ENCODE measurements at regions not wholly inside any gene's neighbourhood (a gene's known extent, or its start where the extent isn't known, plus 50 kb on each side); places are given as distances from the start of the nearest gene placed in this dataset.

DNA sequence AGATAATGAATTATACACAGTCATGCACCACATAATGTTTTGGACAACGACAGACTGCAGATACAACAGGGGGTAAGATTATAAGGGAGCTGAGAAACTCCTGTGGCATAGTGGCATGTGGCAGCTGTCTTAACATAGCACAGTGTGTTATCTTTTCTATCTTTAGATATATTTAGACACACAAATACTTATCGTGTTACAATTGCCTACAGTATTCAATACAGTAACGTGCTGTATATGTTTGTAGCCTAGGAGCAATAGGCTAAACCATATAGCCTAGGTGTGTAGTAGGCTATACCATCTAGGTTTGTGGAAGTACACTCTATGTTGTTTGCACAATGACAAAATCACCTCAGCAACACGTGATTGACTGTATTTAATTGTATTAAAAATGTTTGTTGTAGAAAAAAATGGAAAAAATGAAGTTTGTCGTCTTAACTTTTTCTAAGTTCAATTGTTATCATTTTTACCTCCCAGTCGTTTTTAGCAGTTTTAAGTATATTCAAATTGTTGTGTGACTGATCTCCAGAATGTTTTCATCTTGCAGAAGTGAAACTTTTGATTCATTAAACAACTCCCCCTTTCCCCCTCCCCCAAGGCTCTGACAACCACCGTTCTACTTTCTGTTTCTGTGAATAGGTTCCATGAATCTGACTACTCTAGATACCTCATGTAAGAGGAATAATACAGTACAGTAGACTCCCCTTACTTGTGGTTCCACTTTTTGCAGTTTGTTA is 351.0 kb upstream of the B3GALT2 start:
- FAIRE-seq = peak; percentile 89
- peak; percentile 12 for DNase-seq (ENCODE audit: insufficient read length, low spot score)

DNA sequence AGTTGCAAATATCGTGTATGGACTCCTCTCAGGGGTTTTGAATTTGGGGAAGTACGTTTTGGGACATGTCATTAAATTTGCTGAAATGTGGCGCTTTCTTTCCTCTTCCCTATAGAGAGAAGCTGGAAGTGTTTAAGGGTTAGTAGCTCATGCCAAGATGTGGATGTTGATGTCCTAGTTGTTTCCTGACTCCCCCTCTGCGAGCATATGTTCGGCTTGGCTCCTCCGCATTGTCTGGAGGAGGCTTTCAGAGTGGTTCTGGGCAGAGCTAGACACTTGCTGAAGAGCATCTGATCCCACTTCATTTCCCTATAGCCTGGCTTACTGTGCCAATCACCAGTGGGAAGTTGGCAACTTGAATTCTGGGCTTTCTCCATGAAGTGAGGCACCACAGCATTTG is 347.4 kb upstream of the B3GALT2 start:
- FAIRE-seq (no peak), DNase-seq (ENCODE audit: insufficient read length, low spot score) (no peak)

- DNase-seq (ENCODE audit: insufficient read length, low spot score) (no peak), FAIRE-seq (peak; percentile 58)
Measured at GRCh38 chr1:193525917-193526710, 339.7 kb upstream of the B3GALT2 start.

GRCh38 chr1:193525411-193525810 is 339.0 kb upstream of the B3GALT2 start:
- no peak for FAIRE-seq
- DNase-seq (ENCODE audit: insufficient read length, low spot score) = no peak

DNA sequence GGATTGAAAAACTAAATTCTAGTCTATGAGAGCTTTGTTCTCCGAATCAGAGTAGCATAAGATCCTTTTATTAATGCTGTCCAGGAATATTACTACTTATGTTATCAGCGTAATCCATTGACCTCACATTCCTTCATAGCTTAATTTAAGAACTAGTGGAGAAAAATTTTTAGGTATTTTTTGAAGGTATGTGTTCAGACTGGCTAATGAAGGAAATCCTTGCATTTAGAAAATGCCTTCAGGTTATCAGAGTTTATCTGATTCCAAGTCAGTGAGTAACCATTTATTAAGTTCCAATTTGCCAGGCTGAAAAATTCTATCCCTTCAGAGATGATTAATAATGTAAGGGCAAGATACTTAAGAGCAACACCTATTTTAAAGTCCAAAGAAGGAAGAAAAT is 338.2 kb upstream of the B3GALT2 start:
- DNase-seq (ENCODE audit: insufficient read length, low spot score) (no peak), FAIRE-seq (no peak)

- peak; percentile 47 for FAIRE-seq
- DNase-seq (ENCODE audit: insufficient read length, low spot score) = no peak
Measured at GRCh38 chr1:193524021-193524420, 337.6 kb upstream of the B3GALT2 start.

GRCh38 chr1:193520472-193520871 is 334.1 kb upstream of the B3GALT2 start:
- DNase-seq (ENCODE audit: insufficient read length, low spot score) (no peak), FAIRE-seq (no peak)

- DNase-seq (ENCODE audit: insufficient read length, low spot score) = no peak
- no peak for FAIRE-seq
Measured at GRCh38 chr1:193519922-193520321, 333.5 kb upstream of the B3GALT2 start.

GRCh38 chr1:193516755-193517388 is 330.5 kb upstream of the B3GALT2 start:
- DNase-seq (ENCODE audit: insufficient read length, low spot score) (no peak), FAIRE-seq (no peak)

- FAIRE-seq (no peak), DNase-seq (ENCODE audit: insufficient read length, low spot score) (no peak)
Measured at GRCh38 chr1:193514397-193514796, 328.0 kb upstream of the B3GALT2 start.

- DNase-seq (ENCODE audit: insufficient read length, low spot score) = no peak
- FAIRE-seq = no peak
Measured at GRCh38 chr1:193513032-193513431, 326.6 kb upstream of the B3GALT2 start.

DNA sequence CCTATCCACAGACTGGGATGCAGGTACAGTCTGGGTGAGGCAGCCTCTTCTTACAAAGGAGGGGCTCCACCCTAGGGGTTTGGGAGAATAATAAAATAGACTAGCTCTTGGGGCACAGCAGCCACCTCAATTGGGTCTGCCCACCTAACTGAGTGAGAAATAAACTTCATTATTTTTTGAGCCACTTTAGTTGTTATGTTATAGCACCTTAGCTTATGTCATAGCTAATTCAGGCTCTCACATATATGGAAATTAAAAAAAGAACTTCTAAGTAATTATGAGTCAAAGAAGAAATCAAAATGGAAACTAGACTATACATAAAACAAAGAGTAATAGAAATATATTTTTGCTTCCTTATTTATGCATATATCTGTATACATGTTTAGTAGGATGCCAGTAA is 318.5 kb upstream of the B3GALT2 start:
- no peak for DNase-seq (ENCODE audit: insufficient read length, low spot score)
- no peak for FAIRE-seq

GRCh38 chr1:193498088-193498655 is 311.8 kb upstream of the B3GALT2 start:
- FAIRE-seq = no peak
- no peak for DNase-seq (ENCODE audit: insufficient read length, low spot score)

GRCh38 chr1:193494368-193494767 is 308.0 kb upstream of the B3GALT2 start:
- no peak for FAIRE-seq
- no peak for DNase-seq (ENCODE audit: insufficient read length, low spot score)

GRCh38 chr1:193489191-193489590 is 302.8 kb upstream of the B3GALT2 start:
- DNase-seq (ENCODE audit: insufficient read length, low spot score) (no peak), FAIRE-seq (no peak)

DNA sequence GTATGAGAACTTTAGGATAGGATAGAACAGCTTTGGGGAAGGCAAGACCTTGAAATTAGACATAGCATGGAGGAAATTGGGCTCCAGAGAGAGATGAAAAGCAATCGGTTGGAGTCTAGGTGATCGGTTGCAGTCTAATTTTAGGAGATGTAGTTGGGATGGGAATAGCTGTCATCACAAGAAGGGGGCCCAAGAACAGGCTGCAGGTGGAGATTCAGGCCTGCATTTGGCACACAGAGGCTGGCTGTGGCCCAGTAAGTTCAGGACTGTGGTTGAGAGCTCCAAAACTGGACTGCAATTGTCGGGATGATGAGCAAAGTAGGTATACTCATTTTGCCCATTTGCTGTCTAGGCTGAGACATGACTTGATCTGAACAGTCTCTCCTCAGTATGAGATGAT is 301.3 kb upstream of the B3GALT2 start:
- FAIRE-seq (no peak), DNase-seq (ENCODE audit: insufficient read length, low spot score) (no peak)

DNA sequence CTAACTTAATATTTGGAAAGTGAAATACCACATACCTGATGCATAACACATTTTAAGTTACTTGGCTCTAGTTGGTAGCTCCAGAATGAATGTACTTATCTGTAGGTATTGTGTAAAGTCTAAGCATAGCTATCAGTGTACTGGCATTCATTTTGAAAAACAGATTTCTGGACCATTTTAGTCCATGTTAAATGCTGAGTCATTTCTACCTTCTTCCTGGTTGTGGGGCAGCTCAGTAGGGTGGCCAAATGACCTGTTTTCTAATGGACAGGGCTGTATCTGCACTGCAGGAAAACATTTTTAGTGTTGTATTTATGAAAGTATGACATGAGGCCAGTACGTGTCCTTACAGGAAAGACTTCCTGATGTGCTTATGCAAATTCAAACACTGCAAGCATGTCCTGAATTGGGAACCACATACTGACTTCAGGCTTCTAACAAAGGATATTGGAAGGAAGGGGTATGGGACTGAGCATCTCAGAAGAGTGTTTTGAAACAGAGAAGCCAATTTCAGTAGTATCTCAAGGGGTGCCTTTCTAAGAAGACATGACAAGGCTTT is 300.3 kb upstream of the B3GALT2 start:
- FAIRE-seq (no peak), DNase-seq (ENCODE audit: insufficient read length, low spot score) (no peak)

- DNase-seq (ENCODE audit: insufficient read length, low spot score) (no peak), FAIRE-seq (no peak)
Measured at GRCh38 chr1:193480755-193481154, 294.3 kb upstream of the B3GALT2 start.

- FAIRE-seq = peak; percentile 90
Measured at GRCh38 chr1:193479187-193479586, 292.8 kb upstream of the B3GALT2 start.

DNA sequence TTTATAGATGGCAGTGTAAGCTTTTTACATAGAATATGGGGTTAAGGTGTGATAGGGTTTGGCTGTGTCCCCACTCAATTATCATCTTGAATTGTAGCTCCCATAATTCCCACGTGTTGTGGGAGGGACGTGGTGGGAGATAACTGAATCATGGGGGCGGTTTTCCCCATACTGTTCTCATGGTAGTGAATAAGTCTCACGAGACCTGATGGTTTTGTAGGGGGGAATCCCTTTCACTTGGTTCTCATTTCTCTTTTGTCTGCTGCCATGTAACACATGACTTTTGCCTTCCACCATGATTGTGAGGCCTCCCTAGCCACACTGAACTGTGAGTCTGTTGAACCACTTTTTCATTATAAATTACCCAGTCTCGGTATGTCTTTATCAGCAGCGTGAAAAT is 290.3 kb upstream of the B3GALT2 start:
- DNase-seq (ENCODE audit: insufficient read length, low spot score) = no peak
- FAIRE-seq = no peak

More at GRCh38 chr1:193479187-193479586, 292.8 kb upstream of the B3GALT2 start:
- peak; percentile 37 for DNase-seq (ENCODE audit: insufficient read length, low spot score)

DNA sequence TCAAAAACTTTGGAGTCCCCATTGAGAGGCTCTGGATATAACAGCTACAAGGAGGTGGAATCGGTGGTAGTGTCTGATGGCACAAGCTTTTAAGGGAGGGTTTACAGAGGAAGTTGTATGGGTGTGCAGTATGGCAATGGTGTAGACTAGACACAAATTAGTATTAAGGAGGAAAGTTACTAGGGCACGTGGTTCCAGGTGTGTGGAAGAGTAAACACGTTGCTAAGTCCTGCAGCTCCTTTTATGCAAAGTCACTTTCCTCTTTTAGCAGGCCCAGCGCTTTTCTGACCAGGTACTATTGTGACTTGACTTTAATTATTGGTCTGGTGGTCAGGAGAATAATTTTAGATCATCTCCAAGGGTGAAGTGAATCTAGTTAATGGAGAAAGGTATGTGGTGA is 287.5 kb upstream of the B3GALT2 start:
- FAIRE-seq (no peak), DNase-seq (ENCODE audit: insufficient read length, low spot score) (no peak)

All from GM19239 (cell line).